GM23248 (cell line): ENCODE measurements at regions not wholly inside any gene's neighbourhood (a gene's known extent, or its start where the extent isn't known, plus 50 kb on each side); places are given as distances from the start of the nearest gene placed in this dataset.

ENCODE experiments used
- DNase-seq: peaks from one replicate; pipeline ENCODE4 v3.0.0-alpha.2; 2015
- H2AFZ ChIP-seq: fragments of 200-600 bp; sonication (generic); 2 replicates; pipeline ENCODE4 v1.6.1; 2016; ENCODE audit warnings: antibody characterized with exemption
- H3F3A ChIP-seq: fragments of 200-600 bp; sonication (generic); 2 replicates; pipeline ENCODE4 v1.6.1; 2016; ENCODE audit warnings: mild to moderate bottlenecking, antibody characterized with exemption, mixed run types; ENCODE audit not compliant: insufficient read depth
- H3K27ac ChIP-seq: fragments of 200-600 bp; sonication (generic); 2 replicates; pipeline ENCODE4 v1.5.1; 2016; ENCODE audit warnings: mild to moderate bottlenecking
- H3K27me3 ChIP-seq: fragments of 200-600 bp; sonication (generic); replicated peaks from 2 replicates; pipeline ENCODE4 v1.6.1; 2016; ENCODE audit warnings: mild to moderate bottlenecking; ENCODE audit not compliant: insufficient read depth
- H3K36me3 ChIP-seq: fragments of 200-600 bp; sonication (generic); 2 replicates; pipeline ENCODE4 v1.6.1; 2016; ENCODE audit warnings: low read depth, mild to moderate bottlenecking
- H3K4me1 ChIP-seq: fragments of 200-600 bp; sonication (generic); 2 replicates; pipeline ENCODE4 v1.6.1; 2016; ENCODE audit warnings: mild to moderate bottlenecking; ENCODE audit not compliant: insufficient read depth
- H3K4me2 ChIP-seq: fragments of 200-600 bp; sonication (generic); one replicate; pipeline ENCODE4 v1.6.1; 2016; ENCODE audit warnings: mild to moderate bottlenecking; ENCODE audit not compliant: unreplicated experiment
- H3K4me3 ChIP-seq: fragments of 200-600 bp; sonication (generic); 2 replicates; pipeline ENCODE4 v1.5.1; 2016; ENCODE audit warnings: mild to moderate bottlenecking
- H3K79me2 ChIP-seq: fragments of 200-600 bp; sonication (generic); 2 replicates; pipeline ENCODE4 v1.6.1; 2016; ENCODE audit warnings: mild to moderate bottlenecking; ENCODE audit not compliant: insufficient read depth
- H3K9ac ChIP-seq: fragments of 200-600 bp; sonication (generic); 2 replicates; pipeline ENCODE4 v1.6.1; 2016; ENCODE audit warnings: mild to moderate bottlenecking
- H3K9me2 ChIP-seq: fragments of 200-600 bp; sonication (generic); 2 replicates; pipeline ENCODE4 v1.6.1; 2016; ENCODE audit warnings: mixed run types, mild to moderate bottlenecking, moderate library complexity; ENCODE audit not compliant: insufficient read depth
- H3K9me3 ChIP-seq: fragments of 200-600 bp; sonication (generic); one replicate; pipeline ENCODE4 v1.6.1; 2017; ENCODE audit warnings: low read depth
- H4K20me1 ChIP-seq: fragments of 200-600 bp; sonication (generic); 2 replicates; pipeline ENCODE4 v1.6.0; 2016; ENCODE audit not compliant: insufficient read depth
- EZH2 ChIP-seq: fragments of 200-600 bp; sonication (generic); IDR thresholded peaks from 2 replicates; pipeline ENCODE4 v1.6.1; 2018; ENCODE audit warnings: antibody characterized with exemption, mild to moderate bottlenecking; ENCODE audit not compliant: insufficient read depth, poor library complexity, severe bottlenecking
- EZH2phosphoT487 ChIP-seq: fragments of 200-600 bp; sonication (generic); IDR thresholded peaks from 2 replicates; pipeline ENCODE4 v1.6.1; 2018; ENCODE audit warnings: antibody characterized with exemption, moderate library complexity, mild to moderate bottlenecking, low read depth; ENCODE audit not compliant: insufficient read depth
- WGBS, 2 experiments: methylation state at CpG; one replicate each; pipeline ENCODE4 v1.1.6; 2015 to 2017; ENCODE audit warnings: low lambda C conversion rate in 2 of 2, low coverage in 1 of 2; ENCODE audit errors: missing lambda C conversion rate in 2 of 2; 5-methylcytosine and 5-hydroxymethylcytosine counted together
- in situ Hi-C: fragments of 300-500 bp; cut with MboI; formaldehyde crosslinking; loops from 2 replicates; pipeline ENCODE4 v1.15.0; 2020

GRCh38 chr18:77187189-77187588, 54.6 kb upstream of the MBP start:
- no peaks in the 10 kb centered on the region for H3K27me3 ChIP-seq
- H3K4me2 ChIP-seq = no peak overlapping the region
- H3K9ac ChIP-seq = no peak overlapping the region
- 71 to 74% methylated on average over 4 of the region's 4 CpGs for WGBS, 2 experiments
- H3F3A ChIP-seq = peaks cover 15% of the 10 kb centered on the region
- in situ Hi-C loops = no loop called here
- no peak overlapping the region for H3K27ac ChIP-seq
- no peaks in the 10 kb centered on the region for H3K9me3 ChIP-seq
- H3K4me1 ChIP-seq = peaks cover 11% of the 10 kb centered on the region
- DNase-seq = no peak
- H4K20me1 ChIP-seq = no peaks in the 10 kb centered on the region
- H3K4me3 ChIP-seq = no peak overlapping the region
- no peaks in the 10 kb centered on the region for H3K9me2 ChIP-seq
- no peak for TF ChIP-seq EZH2phosphoT487
- TF ChIP-seq EZH2 = no peak
- H3K36me3 ChIP-seq = no peaks in the 10 kb centered on the region
- H3K79me2 ChIP-seq = no peaks in the 10 kb centered on the region
- H2AFZ ChIP-seq = no peak overlapping the region

GRCh38 chr18:77191071-77191751, 58.4 kb upstream of the GALR1 start:
- peak overlapping the region; percentile 44 for H3K4me2 ChIP-seq
- no peak overlapping the region for H2AFZ ChIP-seq
- H3K9ac ChIP-seq = no peak overlapping the region
- H3K79me2 ChIP-seq = no peaks in the 10 kb centered on the region
- H3K9me2 ChIP-seq = no peaks in the 10 kb centered on the region
- H3K36me3 ChIP-seq = no peaks in the 10 kb centered on the region
- H3K4me1 ChIP-seq = peaks cover 11% of the 10 kb centered on the region
- no peak for TF ChIP-seq EZH2phosphoT487
- TF ChIP-seq EZH2 = no peak
- WGBS, 2 experiments = 28 to 41% methylated on average over 1 of the region's 1 CpG
- in situ Hi-C loops = no loop called here
- no peaks in the 10 kb centered on the region for H3K9me3 ChIP-seq
- H3K4me3 ChIP-seq = 0 out of 2 replicates have a peak overlapping the region, but pooled peaks have one; percentile 9
- H3K27me3 ChIP-seq = no peaks in the 10 kb centered on the region
- peak; percentile 60 for DNase-seq
- H4K20me1 ChIP-seq = no peaks in the 10 kb centered on the region
- H3K27ac ChIP-seq = 0 out of 2 replicates have a peak overlapping the region, but pooled peaks have one; percentile 1
- H3F3A ChIP-seq = peaks cover 18% of the 10 kb centered on the region

DNA sequence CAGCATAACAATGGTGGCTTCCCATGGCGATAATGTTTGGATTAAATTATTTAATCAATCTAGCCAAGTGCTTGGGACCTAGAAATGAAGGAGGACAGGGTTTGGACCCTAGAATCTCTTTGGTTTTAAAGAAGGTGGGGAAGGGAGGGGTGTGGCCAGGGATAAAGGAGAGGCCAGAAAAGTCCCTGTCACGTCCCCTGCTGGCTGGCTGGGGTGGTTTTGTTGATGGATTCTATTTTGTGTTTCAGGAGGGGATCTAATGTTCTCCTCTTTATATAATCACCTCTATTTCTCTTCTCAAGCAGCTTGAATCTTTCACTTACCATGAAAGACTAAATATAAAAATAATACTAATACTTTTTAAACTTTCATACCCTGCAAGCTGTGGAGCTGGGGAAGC, 52.6 kb upstream of the GALR1 start:
- TF ChIP-seq EZH2 = no peak
- TF ChIP-seq EZH2phosphoT487 = no peak
- Histone ChIP-seq H3K36me3 (no peaks in the 10 kb centered on the region), H4K20me1 (no peaks in the 10 kb centered on the region), H2AFZ (no peak overlapping the region), H3K27ac (no peak overlapping the region), H3K9me2 (0 out of 2 replicates have a peak, but pooled peaks cover 4% of the 10 kb centered on the region), H3K4me1 (peaks cover 4% of the 10 kb centered on the region; the same call in 1 of the 2 replicates), H3K9ac (no peak overlapping the region), H3K9me3 (no peaks in the 10 kb centered on the region), H3K4me2 (no peak overlapping the region), H3K79me2 (no peaks in the 10 kb centered on the region), H3F3A (peaks cover 4% of the 10 kb centered on the region), H3K4me3 (no peak overlapping the region), H3K27me3 (no peaks in the 10 kb centered on the region)
- no peak for DNase-seq
- WGBS, 2 experiments = 70 to 71% methylated on average over 2 of the region's 2 CpGs
- in situ Hi-C loops = no loop called here

DNA sequence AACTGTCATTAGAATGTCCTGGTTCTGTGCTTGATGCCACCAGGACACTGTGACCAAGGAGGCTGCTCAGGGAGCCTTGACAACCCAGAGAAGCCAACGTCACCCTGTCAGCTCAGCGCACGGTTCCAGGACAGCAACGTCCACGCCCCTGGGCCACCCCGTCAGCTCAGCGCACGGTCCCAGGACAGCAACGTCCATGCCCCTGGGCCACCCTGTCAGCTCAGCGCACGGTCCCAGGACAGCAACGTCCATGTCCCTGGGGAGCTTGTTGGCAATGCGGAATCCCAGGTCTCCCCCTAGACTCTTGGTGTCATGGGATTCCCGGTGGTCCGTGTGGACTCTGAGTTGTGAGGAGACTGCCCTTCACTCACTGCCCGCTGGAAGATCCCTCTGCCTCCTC, 51.0 kb upstream of the GALR1 start:
- WGBS, 2 experiments = 83 to 93% methylated on average over 15 to 16 of the region's 16 CpGs
- no peak overlapping the region for H3K27ac ChIP-seq

More for the DNA sequence above, 51.0 kb upstream of the GALR1 start:
- Histone ChIP-seq H3K4me2 (no peak overlapping the region), H3K9ac (no peak overlapping the region), H4K20me1 (no peaks in the 10 kb centered on the region), H3K4me1 (peaks cover 4% of the 10 kb centered on the region; the same call in 1 of the 2 replicates), H3K4me3 (no peak overlapping the region), H3K27me3 (no peaks in the 10 kb centered on the region), H3K79me2 (no peaks in the 10 kb centered on the region), H3K9me2 (0 out of 2 replicates have a peak, but pooled peaks cover 4% of the 10 kb centered on the region), H2AFZ (no peak overlapping the region), H3F3A (no peaks in the 10 kb centered on the region), H3K36me3 (no peaks in the 10 kb centered on the region), H3K9me3 (no peaks in the 10 kb centered on the region)
- no peak for TF ChIP-seq EZH2phosphoT487
- no peak for TF ChIP-seq EZH2
- in situ Hi-C loops = no loop called here
- DNase-seq = no peak
